ENCODE measurements at regions not wholly inside any gene's neighbourhood (a gene's known extent, or its start where the extent isn't known, plus 50 kb on each side); places are given as distances from the start of the nearest gene placed in this dataset.

- TF ChIP-seq ZNF101 (CRISPR knock-in tag; IDR thresholded peaks at IDR 0.05; ENCODE audit: borderline replicate concordance, low read depth) (no peak), GABPA (IDR thresholded peaks at IDR 0.05; ENCODE audit: low read depth, low read length) (no peak), GABPA (CRISPR knock-in tag; IDR thresholded peaks at IDR 0.05; ENCODE audit: low read depth) (no peak), THAP11 (CRISPR knock-in tag; IDR thresholded peaks at IDR 0.05) (no peak), ZNF121 (CRISPR knock-in tag; IDR thresholded peaks at IDR 0.05) (no peak), POLR2A (IDR thresholded peaks at IDR 0.05; ENCODE audit: insufficient read depth in 1 of 2, low read depth in 2 of 2, low read length in 2 of 2) (no peak)
These were observed 86.4 kb upstream of the MTNR1B start for GRCh38 chr11:92882828-92883611.
